ENCODE measurements at regions not wholly inside any gene's neighbourhood (a gene's known extent, or its start where the extent isn't known, plus 50 kb on each side); places are given as distances from the start of the nearest gene placed in this dataset.

- DNase-seq (ENCODE audit: low spot score) = no peak
Observed at GRCh38 chr15:47949815-47950214, 171.0 kb upstream of the SLC24A5 start.

DNA sequence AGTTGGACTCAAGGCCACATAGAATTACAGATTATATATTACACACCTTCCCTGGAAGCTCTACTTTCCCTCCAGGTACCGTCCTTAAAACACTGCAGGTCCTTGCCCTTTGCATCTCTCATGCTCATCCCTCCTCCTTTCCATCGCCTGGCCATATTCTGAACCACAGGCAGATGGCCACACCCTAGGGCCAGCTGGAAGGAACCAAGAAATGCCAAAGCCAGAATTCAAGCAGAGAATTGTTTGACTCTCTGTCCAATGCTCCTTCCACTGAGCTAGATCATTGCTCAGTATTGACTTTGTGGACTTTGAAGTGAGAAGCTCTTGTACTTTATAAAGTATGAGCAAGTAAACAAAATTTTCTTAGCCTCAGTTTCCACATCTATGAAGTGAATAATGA lies 170.3 kb upstream of the SLC24A5 start:
- no peak for DNase-seq (ENCODE audit: low spot score)

DNA sequence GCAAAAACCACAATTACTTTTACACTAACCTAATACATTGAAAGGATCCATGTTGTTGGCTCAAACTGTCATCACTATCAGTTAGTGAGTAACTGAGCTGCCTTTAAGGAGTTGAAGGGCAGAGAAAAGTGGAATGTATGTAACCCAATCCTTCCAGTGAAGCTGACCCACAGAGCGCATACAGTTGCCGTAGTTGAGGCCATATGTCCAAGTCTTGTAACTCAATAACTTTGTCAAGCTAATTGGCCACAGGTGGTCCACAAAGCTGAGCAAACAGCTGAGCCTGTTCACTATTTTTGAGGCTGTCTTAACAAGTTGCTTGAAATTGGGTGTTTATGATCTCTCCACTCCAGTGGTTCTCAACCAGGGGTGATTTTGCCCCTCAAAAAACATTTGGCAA lies 169.0 kb upstream of the SLC24A5 start:
- no peak for DNase-seq (ENCODE audit: low spot score)

GRCh38 chr15:47954196-47954595 lies 166.6 kb upstream of the SLC24A5 start:
- no peak for DNase-seq (ENCODE audit: low spot score)

DNA sequence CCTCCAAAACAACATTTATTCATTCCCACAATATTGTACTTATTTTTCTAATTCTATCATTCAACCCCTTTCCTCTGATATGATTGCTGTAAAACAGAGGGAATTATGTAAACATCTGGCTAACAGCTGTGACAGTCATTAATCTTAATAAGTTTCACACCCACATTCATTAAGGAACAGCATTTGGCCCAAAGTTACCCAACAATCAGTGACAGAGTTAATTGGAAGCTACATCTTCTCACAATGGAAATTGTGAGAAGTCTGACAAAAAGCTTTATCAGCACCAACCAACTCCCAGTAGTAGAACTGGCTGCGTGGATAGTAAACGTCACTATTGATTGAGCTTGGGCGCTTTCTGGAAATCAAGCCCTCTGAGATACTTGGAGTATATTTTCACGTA lies 165.8 kb upstream of the SLC24A5 start:
- no peak for DNase-seq (ENCODE audit: low spot score)

- no peak for DNase-seq (ENCODE audit: low spot score)
Observed at GRCh38 chr15:47959617-47960413, 161.0 kb upstream of the SLC24A5 start.

DNA sequence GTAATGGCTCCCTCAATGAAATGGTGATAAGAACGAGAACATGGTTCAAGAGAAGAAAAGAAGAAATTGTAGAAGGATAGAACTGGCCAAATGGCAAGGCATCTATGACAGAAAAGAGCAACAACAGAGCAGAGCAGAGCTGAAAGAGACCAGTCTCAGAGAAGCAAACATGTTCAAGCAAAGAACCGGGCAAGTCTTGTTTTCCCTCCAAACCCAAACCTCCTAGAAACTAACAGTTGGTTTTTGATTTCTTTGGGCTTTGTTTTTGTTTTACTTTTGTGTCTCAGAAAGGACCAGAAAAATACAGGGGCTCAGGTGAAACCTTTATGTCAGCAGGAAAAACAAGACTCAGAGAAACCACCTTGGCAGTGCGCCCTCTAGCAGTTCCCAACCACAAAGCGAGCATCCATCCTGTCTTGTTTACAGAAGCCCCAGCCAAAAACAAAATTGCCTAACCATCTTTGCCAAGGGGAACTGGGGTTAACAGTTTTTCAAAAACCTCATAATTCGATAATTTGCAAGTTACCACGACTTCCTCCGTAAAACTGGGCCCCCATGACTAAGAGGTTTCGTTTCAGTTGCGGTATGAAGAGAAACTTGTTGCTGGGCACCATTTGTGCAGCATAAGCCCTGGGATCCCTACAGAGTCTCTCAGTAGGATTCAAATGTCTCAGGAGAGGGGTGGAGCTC lies 159.2 kb upstream of the SLC24A5 start:
- DNase-seq (ENCODE audit: low spot score) = no peak

- no peak for DNase-seq (ENCODE audit: low spot score)
Observed at GRCh38 chr15:47963265-47963664, 157.5 kb upstream of the SLC24A5 start.

DNA sequence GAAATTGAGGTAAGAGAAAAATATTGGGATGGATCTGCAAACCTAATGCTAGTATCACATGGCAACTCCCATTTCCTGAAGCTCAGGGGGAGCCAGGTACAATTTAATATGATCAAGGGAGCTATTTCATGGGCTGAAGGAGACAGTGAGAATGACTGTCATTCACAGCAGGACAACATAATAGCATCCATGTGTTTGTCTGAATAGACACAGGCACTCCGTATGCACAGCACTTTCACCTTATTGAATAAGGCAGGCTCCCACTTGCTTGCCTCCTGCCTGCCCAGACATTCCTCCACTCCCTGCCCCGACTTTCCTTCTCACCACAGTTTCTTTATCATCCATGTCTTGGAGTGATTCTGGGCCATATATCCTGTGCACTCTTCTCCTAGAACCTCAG lies 156.6 kb upstream of the SLC24A5 start:
- no peak for DNase-seq (ENCODE audit: low spot score)

- DNase-seq (ENCODE audit: low spot score) = no peak
Observed at GRCh38 chr15:47965297-47965696, 155.5 kb upstream of the SLC24A5 start.

GRCh38 chr15:47968593-47968992 lies 152.2 kb upstream of the SLC24A5 start:
- no peak for DNase-seq (ENCODE audit: low spot score)

DNA sequence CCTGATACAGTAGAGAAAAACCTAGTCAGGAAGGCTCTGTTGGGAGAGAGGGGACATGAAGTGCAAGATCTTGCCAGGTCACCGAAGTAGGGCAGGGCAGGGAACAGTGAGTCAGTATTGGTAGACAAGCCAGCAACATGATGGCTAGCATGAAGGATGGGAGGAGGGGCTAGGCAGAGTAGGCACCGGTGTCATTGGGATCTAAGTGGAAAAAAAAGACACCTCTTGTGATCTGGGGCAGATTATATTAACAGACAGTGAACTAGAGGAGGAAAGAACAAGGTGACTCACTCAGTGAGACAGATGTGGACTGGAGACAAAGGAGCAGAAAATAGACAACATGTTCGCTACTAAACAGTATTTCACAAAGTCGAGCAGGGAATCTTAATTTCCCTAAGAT lies 149.2 kb upstream of the SLC24A5 start:
- no peak for DNase-seq (ENCODE audit: low spot score)

- DNase-seq (ENCODE audit: low spot score) = no peak
Observed at GRCh38 chr15:47972738-47973137, 148.1 kb upstream of the SLC24A5 start.

DNA sequence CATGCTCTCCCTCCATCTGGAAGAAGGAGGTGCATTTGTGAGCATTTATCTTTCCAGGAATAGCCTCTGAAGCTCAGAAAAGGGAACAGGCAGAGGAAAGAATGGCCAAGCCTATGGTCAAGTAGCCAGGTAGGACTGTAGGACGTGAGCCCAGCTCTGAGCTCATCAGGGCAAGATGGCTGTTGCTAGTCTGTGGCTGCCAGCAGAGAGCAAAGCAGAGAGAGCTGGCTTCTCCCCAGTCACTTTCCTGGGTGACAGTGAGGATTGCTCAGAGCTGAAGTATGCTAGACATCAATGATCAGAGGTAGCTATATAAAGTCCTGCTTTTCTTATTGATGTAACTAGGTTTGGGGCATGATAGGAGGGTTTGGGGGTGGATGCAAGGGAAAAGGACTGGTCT lies 146.1 kb upstream of the SLC24A5 start:
- no peak for DNase-seq (ENCODE audit: low spot score)

GRCh38 chr15:47975427-47975826 lies 145.4 kb upstream of the SLC24A5 start:
- DNase-seq (ENCODE audit: low spot score) = no peak

DNA sequence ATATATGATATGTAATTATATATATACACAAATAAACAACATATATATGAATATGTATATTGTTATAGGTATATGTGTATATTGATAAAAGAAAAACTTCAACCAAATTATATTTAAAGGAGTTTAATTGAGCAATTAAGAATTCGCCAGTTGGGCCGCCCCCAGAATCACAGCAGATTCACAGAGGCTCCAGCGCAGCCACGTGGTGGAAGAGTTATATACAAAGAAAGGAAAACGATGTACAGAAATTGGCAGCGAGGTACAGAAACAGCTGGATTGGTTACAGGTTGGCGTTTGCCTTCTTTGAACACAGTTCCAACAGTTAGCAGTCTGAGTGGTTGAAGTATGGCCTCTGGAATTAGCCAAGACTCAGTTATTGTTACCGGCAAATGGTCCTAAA lies 137.3 kb upstream of the SLC24A5 start:
- no peak for DNase-seq (ENCODE audit: low spot score)

DNA sequence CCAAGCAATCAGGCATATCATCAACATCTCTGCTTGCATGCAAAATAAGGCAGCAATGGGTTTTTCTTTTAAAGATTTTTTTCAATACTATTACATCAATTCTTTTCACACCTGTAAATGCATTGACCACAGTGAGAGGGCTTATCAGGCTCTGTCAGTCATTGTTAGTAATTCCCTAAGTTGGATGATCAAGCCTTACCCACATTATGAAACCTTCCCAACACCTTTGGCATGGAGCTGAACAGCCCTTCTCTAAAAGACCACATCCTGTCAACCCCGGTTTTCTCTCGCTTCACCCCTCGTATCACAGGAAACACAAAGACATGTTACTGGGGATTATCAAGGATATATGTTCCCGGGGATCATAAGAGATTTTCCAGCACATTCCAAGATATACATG lies 135.2 kb upstream of the SLC24A5 start:
- no peak for DNase-seq (ENCODE audit: low spot score)

DNA sequence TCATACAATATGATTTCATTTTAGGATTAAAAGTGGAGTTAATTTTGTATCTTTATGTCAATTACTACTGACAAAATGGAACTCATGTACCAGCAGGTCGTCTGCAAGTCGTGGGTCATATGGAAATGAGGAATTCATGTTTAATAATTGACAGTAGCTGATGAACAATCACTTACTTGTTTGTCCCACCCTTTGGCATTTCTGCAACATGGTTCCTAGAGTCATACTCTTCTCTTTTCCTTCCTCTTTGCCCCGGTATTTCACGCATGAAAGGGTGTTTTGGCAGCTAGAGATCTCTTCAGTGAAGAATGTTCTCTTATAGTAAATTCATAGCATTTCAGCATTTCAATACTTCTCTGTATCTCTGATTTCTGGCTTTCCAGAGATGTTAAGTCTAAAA lies 133.3 kb upstream of the SLC24A5 start:
- DNase-seq (ENCODE audit: low spot score) = no peak

DNA sequence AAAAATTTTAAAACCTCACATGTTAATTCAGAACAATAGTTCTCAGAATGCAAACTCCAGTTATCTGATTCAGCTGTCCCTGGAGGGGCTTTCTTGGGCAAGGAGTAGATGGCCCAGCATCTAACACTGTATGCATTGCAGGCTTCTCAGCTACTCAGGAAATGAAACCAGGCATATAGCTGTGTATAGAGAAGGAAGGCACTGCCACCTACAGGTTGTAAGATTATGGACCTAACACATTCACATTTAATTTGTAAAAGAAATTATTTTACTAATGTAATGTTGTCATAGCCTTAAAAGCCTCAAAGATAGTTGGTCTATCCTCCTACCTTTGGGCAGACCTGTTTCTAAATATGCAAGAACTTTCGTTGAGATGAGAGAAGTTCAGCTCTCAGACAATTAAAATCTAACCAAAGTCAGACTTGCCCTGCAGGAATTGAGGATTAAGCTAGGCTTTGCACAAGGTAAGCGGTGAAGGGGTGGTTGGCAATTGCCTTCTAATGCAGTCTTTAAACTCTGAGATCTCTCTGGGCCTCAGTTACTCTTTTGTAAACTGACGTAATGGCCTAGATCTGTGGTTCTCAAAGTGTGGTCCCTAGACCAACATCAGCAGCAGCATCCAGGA lies 132.8 kb upstream of the SLC24A5 start:
- DNase-seq (ENCODE audit: low spot score) = peak; percentile 15

- DNase-seq (ENCODE audit: low spot score) = no peak
Observed at GRCh38 chr15:47988564-47988963, 132.2 kb upstream of the SLC24A5 start.

DNA sequence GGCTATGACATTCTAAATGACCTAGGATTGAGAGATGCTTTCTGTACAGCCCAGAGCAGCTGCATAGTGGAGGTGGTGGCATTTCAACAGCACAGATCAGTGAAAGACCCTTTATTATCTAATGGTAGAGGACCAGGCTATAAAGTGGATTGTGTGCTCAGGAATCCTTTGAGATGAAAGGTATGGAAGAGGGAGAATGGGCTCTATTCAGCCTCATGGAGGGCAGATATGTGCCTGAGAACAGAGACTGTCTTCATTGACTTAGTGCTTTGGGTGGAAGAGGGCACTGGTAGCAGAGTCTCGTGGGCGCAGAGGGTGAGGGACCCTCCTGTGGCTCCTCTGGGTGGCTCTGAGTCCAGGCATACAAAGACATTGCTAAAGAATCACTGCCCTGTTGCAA lies 130.0 kb upstream of the SLC24A5 start:
- no peak for DNase-seq (ENCODE audit: low spot score)

- no peak for DNase-seq (ENCODE audit: low spot score)
Observed at GRCh38 chr15:47991357-47991756, 129.4 kb upstream of the SLC24A5 start.

GRCh38 chr15:47993051-47993450 lies 127.7 kb upstream of the SLC24A5 start:
- no peak for DNase-seq (ENCODE audit: low spot score)

Data from HuH-7 (cell line).